ENCODE measurements at regions not wholly inside any gene's neighbourhood (a gene's known extent, or its start where the extent isn't known, plus 50 kb on each side); places are given as distances from the start of the nearest gene placed in this dataset.

- TF ChIP-seq CTCF (conservative IDR thresholded peaks at IDR 0.05; ENCODE audit: low read length) (no peak), EZH2phosphoT487 (IDR thresholded peaks at IDR 0.05; ENCODE audit: borderline replicate concordance) (no peak)
These were observed 184.3 kb downstream of the TBXT start for GRCh38 chr6:165983112-165984072.
